KMS-11 (cell line): ENCODE measurements at regions not wholly inside any gene's neighbourhood (a gene's known extent, or its start where the extent isn't known, plus 50 kb on each side); places are given as distances from the start of the nearest gene placed in this dataset.

ENCODE experiments used
- H2AFZ ChIP-seq: fragments of 200-600 bp; sonication (generic); 2 replicates; pipeline ENCODE4 v1.6.1; 2016; ENCODE audit warnings: antibody characterized with exemption, mixed run types, low read depth
- H3K27ac ChIP-seq: fragments of 200-600 bp; sonication (generic); 2 replicates; pipeline ENCODE4 v1.6.1; 2016; ENCODE audit warnings: mild to moderate bottlenecking, mixed run types
- H3K27me3 ChIP-seq: fragments of 200-600 bp; sonication (generic); 2 replicates; pipeline ENCODE4 v1.6.1; 2017; ENCODE audit warnings: mild to moderate bottlenecking, low read depth, mixed run types, moderate library complexity; ENCODE audit not compliant: insufficient read depth
- H3K36me3 ChIP-seq: fragments of 200-600 bp; sonication (generic); 2 replicates; pipeline ENCODE4 v1.6.1; 2017; ENCODE audit warnings: mild to moderate bottlenecking, mixed run types; ENCODE audit not compliant: insufficient read depth
- H3K4me1 ChIP-seq: fragments of 200-600 bp; sonication (generic); 2 replicates; pipeline ENCODE4 v1.6.1; 2016; ENCODE audit warnings: mild to moderate bottlenecking, low read depth, mixed run types; ENCODE audit not compliant: poor library complexity, severe bottlenecking
- H3K4me2 ChIP-seq: fragments of 200-600 bp; sonication (generic); 2 replicates; pipeline ENCODE4 v1.7.0; 2016; ENCODE audit warnings: mild to moderate bottlenecking, mixed run types
- H3K4me3 ChIP-seq: fragments of 200-600 bp; sonication (generic); IDR thresholded peaks from 2 replicates; pipeline ENCODE4 v1.6.1; 2017; ENCODE audit warnings: low read depth, low read length, mixed read lengths; ENCODE audit not compliant: insufficient read depth
- H3K79me2 ChIP-seq: fragments of 200-600 bp; sonication (generic); 2 replicates; pipeline ENCODE4 v1.6.1; 2016; ENCODE audit warnings: low read depth, mixed run types; ENCODE audit not compliant: insufficient read depth
- H3K9ac ChIP-seq: fragments of 200-600 bp; sonication (generic); 2 replicates; pipeline ENCODE4 v1.6.1; 2016; ENCODE audit warnings: mild to moderate bottlenecking, mixed run types
- H4K20me1 ChIP-seq: fragments of 200-600 bp; sonication (generic); 2 replicates; pipeline ENCODE4 v1.6.1; 2016; ENCODE audit warnings: mild to moderate bottlenecking, mixed run types; ENCODE audit not compliant: insufficient read depth
- TF ChIP-seq, protein P1 (sequence below): fragments of 200-600 bp; sonication (generic); conservative IDR thresholded peaks from 2 replicates; pipeline ENCODE4 v1.6.1; 2017; ENCODE audit warnings: low read depth, mild to moderate bottlenecking, antibody characterized with exemption, low read length, moderate library complexity, mixed read lengths

DNA sequence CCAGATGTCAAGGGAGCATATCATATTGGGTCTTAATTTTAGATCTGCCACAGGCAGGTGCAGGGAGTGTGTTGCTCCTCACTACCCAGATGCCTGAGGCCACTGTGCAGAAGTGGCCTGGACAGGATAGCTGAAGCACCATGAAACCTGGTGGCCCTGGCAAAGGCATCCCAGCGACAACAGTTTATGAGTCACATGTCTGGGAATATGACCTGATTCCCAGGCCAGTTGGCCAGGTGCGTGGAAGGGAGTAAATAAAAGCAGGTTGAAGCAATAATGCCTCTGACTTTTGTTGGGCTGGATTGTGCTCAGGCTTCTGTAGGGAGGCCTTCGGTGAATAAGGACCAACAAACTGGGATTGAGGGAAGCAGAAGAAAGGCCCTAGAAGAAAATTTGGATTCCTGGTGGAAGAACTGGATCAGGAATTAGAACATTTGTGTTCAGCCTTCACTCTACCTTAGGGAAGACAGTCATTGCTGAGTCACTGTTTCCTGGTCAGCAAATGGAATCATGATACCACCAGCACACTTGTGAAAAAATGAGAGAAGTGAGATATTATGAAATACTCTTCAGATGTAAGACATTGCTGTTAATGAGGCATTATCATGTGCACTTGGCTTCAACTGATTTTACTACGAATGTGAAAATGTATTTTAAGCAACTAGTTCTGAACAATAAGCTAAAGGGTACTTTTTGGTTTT, 78.4 kb upstream of the ZNF516 start:
- Histone ChIP-seq H3K79me2 (no peaks in the 10 kb centered on the region), H3K4me3 (no peak overlapping the region), H3K27me3 (no peaks in the 10 kb centered on the region), H2AFZ (no peak overlapping the region), H3K4me2 (no peak overlapping the region), H3K9ac (no peak overlapping the region), H3K4me1 (no peaks in the 10 kb centered on the region), H4K20me1 (no peaks in the 10 kb centered on the region), H3K36me3 (no peaks in the 10 kb centered on the region), H3K27ac (no peak overlapping the region)
- TF ChIP-seq, protein P1, sequence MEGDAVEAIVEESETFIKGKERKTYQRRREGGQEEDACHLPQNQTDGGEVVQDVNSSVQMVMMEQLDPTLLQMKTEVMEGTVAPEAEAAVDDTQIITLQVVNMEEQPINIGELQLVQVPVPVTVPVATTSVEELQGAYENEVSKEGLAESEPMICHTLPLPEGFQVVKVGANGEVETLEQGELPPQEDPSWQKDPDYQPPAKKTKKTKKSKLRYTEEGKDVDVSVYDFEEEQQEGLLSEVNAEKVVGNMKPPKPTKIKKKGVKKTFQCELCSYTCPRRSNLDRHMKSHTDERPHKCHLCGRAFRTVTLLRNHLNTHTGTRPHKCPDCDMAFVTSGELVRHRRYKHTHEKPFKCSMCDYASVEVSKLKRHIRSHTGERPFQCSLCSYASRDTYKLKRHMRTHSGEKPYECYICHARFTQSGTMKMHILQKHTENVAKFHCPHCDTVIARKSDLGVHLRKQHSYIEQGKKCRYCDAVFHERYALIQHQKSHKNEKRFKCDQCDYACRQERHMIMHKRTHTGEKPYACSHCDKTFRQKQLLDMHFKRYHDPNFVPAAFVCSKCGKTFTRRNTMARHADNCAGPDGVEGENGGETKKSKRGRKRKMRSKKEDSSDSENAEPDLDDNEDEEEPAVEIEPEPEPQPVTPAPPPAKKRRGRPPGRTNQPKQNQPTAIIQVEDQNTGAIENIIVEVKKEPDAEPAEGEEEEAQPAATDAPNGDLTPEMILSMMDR: no peak

- Histone ChIP-seq H3K4me3 (no peak overlapping the region), H3K27ac (no peak overlapping the region), H3K4me2 (no peak overlapping the region), H3K4me1 (no peaks in the 10 kb centered on the region), H2AFZ (no peak overlapping the region), H3K36me3 (no peaks in the 10 kb centered on the region), H3K9ac (no peak overlapping the region), H3K79me2 (no peaks in the 10 kb centered on the region), H4K20me1 (no peaks in the 10 kb centered on the region), H3K27me3 (no peaks in the 10 kb centered on the region)
- TF ChIP-seq, protein P1: no peak
Measured at GRCh38 chr18:76572518-76573247, 77.6 kb upstream of the ZNF516 start.

- Histone ChIP-seq H3K27me3 (no peaks in the 10 kb centered on the region), H3K4me2 (no peak overlapping the region), H4K20me1 (no peaks in the 10 kb centered on the region), H2AFZ (no peak overlapping the region), H3K27ac (no peak overlapping the region), H3K9ac (no peak overlapping the region), H3K4me3 (no peak overlapping the region), H3K4me1 (no peaks in the 10 kb centered on the region), H3K79me2 (no peaks in the 10 kb centered on the region), H3K36me3 (no peaks in the 10 kb centered on the region)
- TF ChIP-seq, protein P1: no peak
Measured at GRCh38 chr18:76571689-76572088, 76.6 kb upstream of the ZNF516 start.

DNA sequence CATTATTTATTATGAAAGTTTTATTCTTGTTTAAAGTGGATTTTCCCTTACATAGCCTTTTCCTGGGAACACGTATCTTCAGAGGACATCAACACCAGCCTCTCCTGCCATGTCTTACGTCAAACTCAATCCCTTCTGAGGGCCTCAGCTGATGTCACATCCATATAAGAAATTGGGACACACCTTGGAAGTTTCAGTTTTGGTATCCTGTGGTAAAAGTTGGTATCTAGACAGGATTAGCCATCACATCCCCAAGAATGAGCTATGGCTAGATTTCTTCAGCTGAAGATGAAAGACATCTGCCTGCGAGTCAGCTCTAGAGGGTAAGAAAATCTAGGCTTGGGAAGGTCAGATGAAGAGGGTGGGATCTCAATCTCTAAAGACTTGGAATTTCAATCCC, 75.8 kb upstream of the ZNF516 start:
- Histone ChIP-seq H3K36me3 (no peaks in the 10 kb centered on the region), H3K79me2 (no peaks in the 10 kb centered on the region), H3K4me2 (no peak overlapping the region), H3K9ac (no peak overlapping the region), H3K4me3 (no peak overlapping the region), H3K27me3 (no peaks in the 10 kb centered on the region), H2AFZ (no peak overlapping the region), H3K27ac (no peak overlapping the region), H4K20me1 (no peaks in the 10 kb centered on the region), H3K4me1 (no peaks in the 10 kb centered on the region)
- TF ChIP-seq, protein P1: no peak
